T-cell (primary cell): ENCODE measurements at regions not wholly inside any gene's neighbourhood (a gene's known extent, or its start where the extent isn't known, plus 50 kb on each side); places are given as distances from the start of the nearest gene placed in this dataset.

Source experiments
- ATAC-seq, 4 experiments: fragments of 200-7000 bp in 3 of 4; fragments of 150-1000 bp in 1 of 4; cut with Tn5 transposase; replicated peaks in 1 of 4; 1 replicate in 3 of 4; 2 replicates in 1 of 4; pipeline ENCODE4 v1.10.0; 2021; ENCODE audit warnings: moderate library complexity in 3 of 4, mild to moderate bottlenecking in 2 of 4, moderate number of reproducible peaks in 1 of 4
- CTCF ChIA-PET, 2 donors: fragments of 300-600 bp; sonication (Branson Sonifier 250); formaldehyde crosslinking; loops; one replicate each; lab custom pipeline; 2022; ENCODE audit warnings: antibody characterized with exemption in 2 of 2; lab: Charles Lee
- POLR2A ChIA-PET, 2 donors: fragments of 300-600 bp; sonication (Branson Sonifier 250); formaldehyde crosslinking; loops; one replicate each; lab custom pipeline; 2022; ENCODE audit warnings: antibody characterized with exemption in 2 of 2; lab: Charles Lee
- DNase-seq, 35 experiments: peaks; one replicate each; pipeline versions ENCODE4 v3.0.0 to v3.0.0-alpha.2; 2013 to 2023
- H3K27ac ChIP-seq: one replicate; pipeline ENCODE4 v1.5.1; 2013; ENCODE audit warnings: low read length
- H3K27me3 ChIP-seq, 2 experiments: replicated peaks in 1 of 2; 1 replicate in 1 of 2; 2 replicates in 1 of 2; pipeline versions ENCODE4 v1.6.1 to v1.7.0; 2013; ENCODE audit warnings: low read length in 1 of 2, mixed read lengths in 1 of 2; ENCODE audit not compliant: control insufficient read depth in 2 of 2, insufficient read depth in 2 of 2; ENCODE audit errors: extremely low read depth in 1 of 2
- H3K36me3 ChIP-seq, 2 donors: 1 replicate in 1 of 2; 2 replicates in 1 of 2; pipeline versions ENCODE4 v1.6.1 to v1.7.0; 2013; ENCODE audit warnings: low read length in 1 of 2; ENCODE audit not compliant: control insufficient read depth in 2 of 2, insufficient read depth in 1 of 2; ENCODE audit errors: extremely low read depth in 1 of 2
- H3K4me1 ChIP-seq, 2 experiments: 1 replicate in 1 of 2; 2 replicates in 1 of 2; pipeline versions ENCODE4 v1.6.1 to v1.7.0; 2013; ENCODE audit warnings: low read length in 2 of 2, mixed read lengths in 1 of 2; ENCODE audit not compliant: insufficient read depth in 2 of 2, control insufficient read depth in 1 of 2; ENCODE audit errors: extremely low read depth in 1 of 2
- H3K4me3 ChIP-seq, 2 donors: 1 replicate in 1 of 2; 2 replicates in 1 of 2; pipeline versions ENCODE4 v1.5.1 to v1.7.0; 2013; ENCODE audit warnings: mild to moderate bottlenecking in 2 of 2, low read length in 1 of 2, moderate library complexity in 1 of 2; ENCODE audit not compliant: control insufficient read depth in 1 of 2; ENCODE audit errors: extremely low read depth in 1 of 2
- H3K9me3 ChIP-seq: 2 replicates; pipeline ENCODE4 v1.7.0; 2013
- H3K27ac Mint-ChIP-seq, 2 donors: one replicate each; pipeline ENCODE4 v1.8.0; 2020 to 2021; ENCODE audit warnings: mild to moderate bottlenecking in 2 of 2, mixed read lengths in 2 of 2
- H3K27me3 Mint-ChIP-seq, 2 donors: one replicate each; pipeline ENCODE4 v1.8.0; 2021 to 2022; ENCODE audit warnings: mixed read lengths in 2 of 2
- H3K36me3 Mint-ChIP-seq: one replicate; pipeline ENCODE4 v1.8.0; 2021; ENCODE audit warnings: mixed read lengths
- H3K4me1 Mint-ChIP-seq, 3 donors: one replicate each; pipeline ENCODE4 v1.8.0; 2020 to 2022; ENCODE audit warnings: mixed read lengths in 3 of 3, mild to moderate bottlenecking in 1 of 3
- H3K4me3 Mint-ChIP-seq, 3 donors: one replicate each; pipeline ENCODE4 v1.8.0; 2020 to 2022; ENCODE audit warnings: mild to moderate bottlenecking in 3 of 3, mixed read lengths in 3 of 3, moderate library complexity in 3 of 3
- H3K9me3 Mint-ChIP-seq, 3 donors: one replicate each; pipeline ENCODE4 v1.8.0; 2020 to 2022; ENCODE audit warnings: mixed read lengths in 3 of 3
- WGBS: methylation state at CpG from one replicate; pipeline ENCODE4 v1.1.5; 2013; ENCODE audit warnings: missing lambda C conversion rate; ENCODE audit not compliant: insufficient coverage; 5-methylcytosine and 5-hydroxymethylcytosine counted together

GRCh38 chr16:5801396-5801795, 703.8 kb upstream of the EEF2KMT start:
- H3K4me1 Mint-ChIP-seq = no peaks in the 10 kb centered on the region
- 100% methylated on average over 7 of the region's 8 CpGs for WGBS
- peaks cover 9 to 21% (median 19%) of the 10 kb centered on the region in 3 donors for H3K9me3 Mint-ChIP-seq
- DNase-seq = no peak
- ChIA-PET CTCF (no interaction called here), POLR2A (no interaction called here)
- H3K4me3 ChIP-seq = no peak overlapping the region
- no peak overlapping the region for H3K4me3 Mint-ChIP-seq
- H3K9me3 ChIP-seq = no peaks in the 10 kb centered on the region
- H3K27me3 ChIP-seq = no peaks in the 10 kb centered on the region
- H3K27me3 Mint-ChIP-seq = no peaks in the 10 kb centered on the region
- H3K4me1 ChIP-seq = no peaks in the 10 kb centered on the region
- H3K27ac ChIP-seq = no peak overlapping the region
- H3K36me3 ChIP-seq = no peaks in the 10 kb centered on the region
- H3K27ac Mint-ChIP-seq = no peak overlapping the region
- no peaks in the 10 kb centered on the region for H3K36me3 Mint-ChIP-seq
- no peak for ATAC-seq

GRCh38 chr16:5793556-5793955, 696.0 kb upstream of the EEF2KMT start:
- no peaks in the 10 kb centered on the region for H3K4me1 Mint-ChIP-seq
- H3K36me3 Mint-ChIP-seq = no peaks in the 10 kb centered on the region
- CTCF ChIA-PET = no interaction called here
- POLR2A ChIA-PET = no interaction called here
- Histone ChIP-seq H3K27ac (no peak overlapping the region), H3K9me3 (no peaks in the 10 kb centered on the region), H3K4me3 (no peak overlapping the region), H3K4me1 (no peaks in the 10 kb centered on the region), H3K36me3 (no peaks in the 10 kb centered on the region), H3K27me3 (no peaks in the 10 kb centered on the region)
- no peaks in the 10 kb centered on the region for H3K27me3 Mint-ChIP-seq
- H3K9me3 Mint-ChIP-seq = peaks cover 3 to 14% (median 3%) of the 10 kb centered on the region in 3 donors
- H3K4me3 Mint-ChIP-seq = no peak overlapping the region
- DNase-seq = no peak
- H3K27ac Mint-ChIP-seq = no peak overlapping the region
- no peak for ATAC-seq
- 86% methylated on average over 1 of the region's 5 CpGs for WGBS

GRCh38 chr16:5791011-5791657, 693.5 kb upstream of the EEF2KMT start:
- Mint-ChIP-seq H3K4me3 (no peak overlapping the region), H3K36me3 (no peaks in the 10 kb centered on the region), H3K27ac (no peak overlapping the region), H3K4me1 (no peaks in the 10 kb centered on the region), H3K9me3 (peaks cover 3 to 11% (median 9%) of the 10 kb centered on the region in 3 donors), H3K27me3 (no peaks in the 10 kb centered on the region)
- Histone ChIP-seq H3K4me3 (no peak overlapping the region), H3K36me3 (no peaks in the 10 kb centered on the region), H3K4me1 (no peaks in the 10 kb centered on the region), H3K9me3 (no peaks in the 10 kb centered on the region), H3K27ac (no peak overlapping the region), H3K27me3 (no peaks in the 10 kb centered on the region)
- CTCF ChIA-PET = no interaction called here
- POLR2A ChIA-PET = no interaction called here
- WGBS = 80% methylated on average over 4 of the region's 8 CpGs
- ATAC-seq (no peak), DNase-seq (no peak)

- no peaks in the 10 kb centered on the region for H3K4me1 Mint-ChIP-seq
- ChIA-PET CTCF (no interaction called here), POLR2A (no interaction called here)
- H3K36me3 Mint-ChIP-seq = no peaks in the 10 kb centered on the region
- H3K4me3 ChIP-seq = no peak overlapping the region
- peaks cover 4 to 17% (median 14%) of the 10 kb centered on the region in 3 donors for H3K9me3 Mint-ChIP-seq
- H3K27ac Mint-ChIP-seq = no peak overlapping the region
- H3K27me3 Mint-ChIP-seq = no peaks in the 10 kb centered on the region
- no peak for ATAC-seq
- no peak overlapping the region for H3K27ac ChIP-seq
- H3K4me1 ChIP-seq = no peaks in the 10 kb centered on the region
- no peak overlapping the region for H3K4me3 Mint-ChIP-seq
- no peaks in the 10 kb centered on the region for H3K9me3 ChIP-seq
- no CpG with 5 or more reads among the region's 4 CpGs for WGBS
- H3K27me3 ChIP-seq = no peaks in the 10 kb centered on the region
- no peak for DNase-seq
- H3K36me3 ChIP-seq = no peaks in the 10 kb centered on the region
Observed at GRCh38 chr16:5790512-5790911, 692.9 kb upstream of the EEF2KMT start.

- H3K27me3 Mint-ChIP-seq = no peaks in the 10 kb centered on the region
- Histone ChIP-seq H3K27ac (no peak overlapping the region), H3K27me3 (no peaks in the 10 kb centered on the region), H3K9me3 (no peaks in the 10 kb centered on the region), H3K36me3 (no peaks in the 10 kb centered on the region), H3K4me1 (no peaks in the 10 kb centered on the region), H3K4me3 (no peak overlapping the region)
- no peak overlapping the region for H3K4me3 Mint-ChIP-seq
- no peaks in the 10 kb centered on the region for H3K36me3 Mint-ChIP-seq
- DNase-seq (no peak), ATAC-seq (no peak)
- no peaks in the 10 kb centered on the region for H3K4me1 Mint-ChIP-seq
- 87% methylated on average over 2 of the region's 2 CpGs for WGBS
- H3K9me3 Mint-ChIP-seq = peaks cover 3 to 17% (median 5%) of the 10 kb centered on the region in 3 donors
- ChIA-PET CTCF (no interaction called here), POLR2A (no interaction called here)
- H3K27ac Mint-ChIP-seq = no peak overlapping the region
Observed at GRCh38 chr16:5789033-5789432, 691.4 kb upstream of the EEF2KMT start.

DNA sequence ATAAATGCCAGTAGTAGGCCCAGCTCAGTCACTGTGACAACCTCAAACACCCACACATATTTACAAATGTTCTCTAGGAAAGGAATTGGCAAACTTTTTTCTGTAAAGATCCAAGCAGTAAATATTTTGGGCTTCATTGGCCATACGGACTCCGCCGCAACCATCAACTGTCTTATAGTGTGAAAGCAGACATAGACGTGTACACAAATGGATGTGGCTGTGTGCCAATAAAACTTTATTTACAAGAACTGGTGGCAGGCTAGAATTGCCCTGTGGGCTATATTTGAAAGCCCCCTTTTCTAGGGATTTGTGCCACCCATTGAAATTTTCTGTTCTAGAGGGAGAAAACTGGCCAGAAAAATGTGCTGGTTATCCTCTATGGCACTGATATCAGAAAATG, 683.8 kb upstream of the EEF2KMT start:
- 93% methylated on average over 3 of the region's 4 CpGs for WGBS
- Histone ChIP-seq H3K4me3 (no peak overlapping the region), H3K36me3 (no peaks in the 10 kb centered on the region), H3K9me3 (no peaks in the 10 kb centered on the region), H3K27me3 (no peaks in the 10 kb centered on the region), H3K4me1 (no peaks in the 10 kb centered on the region), H3K27ac (no peak overlapping the region)
- ChIA-PET CTCF (no interaction called here), POLR2A (no interaction called here)
- H3K27me3 Mint-ChIP-seq = no peaks in the 10 kb centered on the region
- H3K9me3 Mint-ChIP-seq = peaks cover 14 to 20% (median 14%) of the 10 kb centered on the region in 3 donors
- H3K4me1 Mint-ChIP-seq = no peaks in the 10 kb centered on the region
- no peaks in the 10 kb centered on the region for H3K36me3 Mint-ChIP-seq
- H3K4me3 Mint-ChIP-seq = no peak overlapping the region
- ATAC-seq (no peak), DNase-seq (no peak)
- H3K27ac Mint-ChIP-seq = no peak overlapping the region

DNA sequence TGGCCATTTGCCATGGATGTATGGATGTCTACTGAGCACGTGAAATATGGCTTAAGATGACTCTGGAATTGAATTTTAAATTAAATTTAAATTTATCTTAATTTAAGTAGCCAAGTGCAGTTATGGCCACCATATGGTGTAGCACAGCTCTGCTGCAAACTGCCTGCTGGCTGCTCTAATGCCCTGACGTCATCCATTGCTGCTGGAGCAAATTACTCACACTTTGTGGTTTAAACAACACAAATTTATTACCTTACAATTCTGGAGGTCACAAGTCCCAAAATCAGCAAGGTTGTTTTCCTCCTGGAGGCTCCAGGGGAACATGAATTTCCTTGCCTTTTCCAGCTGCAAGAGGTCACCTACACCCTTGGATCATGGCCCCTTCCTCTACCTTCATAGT, 679.3 kb upstream of the EEF2KMT start:
- CTCF ChIA-PET = no interaction called here
- Mint-ChIP-seq H3K4me3 (no peak overlapping the region), H3K27me3 (no peaks in the 10 kb centered on the region), H3K27ac (no peak overlapping the region), H3K9me3 (peaks cover 0 to 16% (median 7%) of the 10 kb centered on the region in 3 donors), H3K4me1 (no peaks in the 10 kb centered on the region), H3K36me3 (no peaks in the 10 kb centered on the region)
- no peaks in the 10 kb centered on the region for H3K4me1 ChIP-seq
- WGBS = 63% methylated on average over 1 of the region's 2 CpGs
- no peak overlapping the region for H3K27ac ChIP-seq
- DNase-seq = no peak
- POLR2A ChIA-PET = no interaction called here
- no peaks in the 10 kb centered on the region for H3K36me3 ChIP-seq
- ATAC-seq = no peak
- H3K27me3 ChIP-seq = no peaks in the 10 kb centered on the region
- H3K4me3 ChIP-seq = no peak overlapping the region
- H3K9me3 ChIP-seq = no peaks in the 10 kb centered on the region
